HG03520 (cell line): ENCODE measurements at regions not wholly inside any gene's neighbourhood (a gene's known extent, or its start where the extent isn't known, plus 50 kb on each side); places are given as distances from the start of the nearest gene placed in this dataset.

ENCODE experiments used
- ATAC-seq: cut with Tn5 transposase; IDR thresholded peaks from one replicate; pipeline ENCODE4 v1.9.1; 2021; ENCODE audit warnings: mild to moderate bottlenecking, moderate library complexity; ENCODE audit not compliant: unreplicated experiment

GRCh38 chr6:163667372-163668060 is 253.0 kb downstream of the QKI start:
- ATAC-seq: peak; percentile 97

GRCh38 chr6:163665464-163665863 is 250.9 kb downstream of the QKI start:
- ATAC-seq: no peak

DNA sequence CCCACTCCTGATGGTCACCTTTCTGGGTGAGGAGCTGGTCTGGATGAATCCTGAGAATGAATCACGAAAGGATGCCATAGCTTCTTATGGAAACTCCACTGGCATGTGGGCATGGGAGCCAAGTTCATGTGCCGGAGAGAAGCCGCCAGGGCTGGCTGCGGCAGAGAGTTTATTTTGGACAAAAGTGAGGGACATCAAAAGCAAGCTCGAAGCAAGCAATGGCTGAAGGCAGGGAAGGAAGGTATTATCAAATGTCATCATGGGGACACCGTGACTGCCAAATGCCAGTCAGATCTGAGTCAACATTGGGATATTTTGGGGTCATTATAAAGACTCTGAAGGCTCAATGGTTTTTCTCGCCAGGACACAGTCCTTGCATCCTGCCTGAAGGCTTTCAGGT is 249.1 kb downstream of the QKI start:
- no peak for ATAC-seq

- no peak for ATAC-seq
These were observed 248.2 kb downstream of the QKI start for GRCh38 chr6:163662604-163663225.

DNA sequence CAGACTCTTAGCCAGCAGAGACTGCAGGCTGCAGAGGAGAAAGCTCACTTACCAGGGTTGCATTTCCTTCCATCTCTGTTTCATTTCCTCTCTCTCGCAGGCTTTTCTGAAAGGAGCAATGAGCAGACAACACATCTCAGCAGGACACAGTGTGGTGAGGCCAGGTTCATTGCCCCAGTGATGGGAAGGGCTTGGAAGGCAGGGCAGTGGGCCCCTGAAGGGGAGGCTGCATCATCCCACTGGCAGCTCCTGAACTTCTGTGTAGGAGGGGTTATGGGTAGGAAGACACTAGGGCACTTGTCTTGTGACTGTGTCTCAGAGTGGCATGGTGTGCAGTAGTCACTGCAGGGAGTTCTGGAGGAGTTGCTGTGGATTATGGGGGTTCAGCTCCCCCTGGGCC is 246.8 kb downstream of the QKI start:
- peak; percentile 91 for ATAC-seq

GRCh38 chr6:163659803-163660202 is 245.3 kb downstream of the QKI start:
- no peak for ATAC-seq

- ATAC-seq: no peak
These were observed 241.0 kb downstream of the QKI start for GRCh38 chr6:163655217-163656121.

DNA sequence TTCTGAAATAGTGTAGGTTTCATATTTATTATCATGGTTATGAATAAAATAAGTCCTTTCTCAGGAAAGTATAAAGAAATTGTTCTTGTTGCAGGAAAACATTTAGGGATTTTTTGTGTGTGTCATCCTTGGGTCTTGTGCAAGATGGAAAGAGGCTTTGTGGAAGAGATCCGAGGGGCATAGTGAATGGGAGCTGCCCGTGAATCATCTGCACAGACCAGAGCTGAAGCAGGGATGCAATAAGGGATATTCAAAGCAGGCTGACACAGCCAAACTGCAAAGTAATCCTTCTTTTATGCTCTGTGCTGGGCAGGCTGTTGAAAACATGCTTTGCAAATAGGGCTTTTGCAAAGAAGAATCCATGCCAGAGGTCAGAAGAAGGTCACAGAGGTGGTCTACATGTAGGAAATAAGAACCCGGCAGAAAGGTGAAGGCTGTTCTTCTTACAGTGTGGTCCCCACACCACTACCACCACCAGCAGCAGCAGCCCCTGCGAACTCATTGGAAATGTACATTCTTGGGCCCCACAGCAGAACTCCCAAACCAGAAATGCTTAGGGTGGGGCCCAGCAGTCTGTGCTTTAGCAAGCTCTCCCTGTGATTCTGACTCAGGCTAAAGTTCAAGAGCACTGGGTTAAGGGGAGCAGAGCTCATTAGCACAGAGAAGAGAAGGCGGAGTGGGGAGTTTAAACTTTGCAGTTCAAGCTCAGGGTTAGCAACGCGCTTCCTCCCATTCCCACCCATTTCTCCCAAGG is 237.6 kb downstream of the QKI start:
- no peak for ATAC-seq

DNA sequence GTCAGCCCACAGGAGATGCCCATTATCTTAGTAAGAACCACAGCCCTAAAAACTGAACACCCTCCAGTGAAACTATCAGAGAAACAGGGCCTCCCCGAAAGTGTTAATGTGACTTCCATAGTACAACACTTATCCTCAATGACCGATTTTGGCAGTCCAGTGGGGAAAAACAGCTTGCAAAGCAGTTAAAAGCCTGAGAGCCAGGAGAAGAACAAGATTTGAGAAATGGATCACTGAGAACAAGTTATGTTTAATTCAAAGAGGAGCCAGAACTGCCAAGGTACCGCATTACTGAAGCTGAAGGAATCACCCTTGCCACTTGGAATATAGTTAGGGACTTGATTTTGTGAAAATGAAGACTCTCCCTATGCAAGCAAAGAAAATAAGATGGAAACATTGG is 236.9 kb downstream of the QKI start:
- ATAC-seq: no peak

GRCh38 chr6:163648868-163649267 is 234.3 kb downstream of the QKI start:
- ATAC-seq: no peak

DNA sequence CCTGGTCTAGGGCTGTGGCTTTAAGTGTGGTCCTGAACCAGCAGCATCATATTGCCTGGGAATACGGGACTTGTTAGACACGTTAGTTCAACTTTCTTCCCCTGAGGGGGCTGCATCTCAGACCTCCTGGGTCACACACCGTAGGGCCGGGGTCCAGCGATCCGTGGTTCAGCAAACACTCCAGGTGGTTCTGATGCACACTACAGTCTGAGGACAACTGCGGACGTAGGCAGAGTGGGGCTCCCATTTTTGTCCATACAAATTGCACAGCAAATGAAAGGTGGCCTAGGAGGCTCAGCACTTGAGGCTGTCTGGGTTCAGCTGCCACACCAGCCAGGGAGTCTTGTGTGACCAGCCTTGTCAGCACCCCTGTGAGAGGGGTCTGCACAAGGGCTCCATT is 233.1 kb downstream of the QKI start:
- ATAC-seq: no peak

- ATAC-seq: no peak
These were observed 232.3 kb downstream of the QKI start for GRCh38 chr6:163646866-163647265.

DNA sequence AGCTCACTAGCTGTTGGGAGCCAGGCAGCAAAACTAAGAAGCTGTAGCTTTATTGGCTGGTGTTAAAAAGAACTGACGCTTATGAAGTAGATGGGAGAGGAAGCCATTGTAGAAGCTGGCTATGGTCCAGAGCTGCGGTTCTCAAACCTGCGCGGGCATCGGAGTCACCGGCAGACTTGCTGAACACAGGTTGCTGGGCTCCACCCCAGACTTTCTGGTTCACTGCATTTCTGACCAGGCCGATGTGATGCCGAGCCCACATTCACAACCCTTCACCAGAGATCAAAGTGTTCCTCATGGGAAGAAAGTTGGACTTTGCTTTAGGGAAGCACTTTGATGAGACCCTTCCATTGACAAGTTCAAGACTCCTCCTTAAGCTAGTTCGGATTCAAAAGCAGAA is 231.6 kb downstream of the QKI start:
- no peak for ATAC-seq

DNA sequence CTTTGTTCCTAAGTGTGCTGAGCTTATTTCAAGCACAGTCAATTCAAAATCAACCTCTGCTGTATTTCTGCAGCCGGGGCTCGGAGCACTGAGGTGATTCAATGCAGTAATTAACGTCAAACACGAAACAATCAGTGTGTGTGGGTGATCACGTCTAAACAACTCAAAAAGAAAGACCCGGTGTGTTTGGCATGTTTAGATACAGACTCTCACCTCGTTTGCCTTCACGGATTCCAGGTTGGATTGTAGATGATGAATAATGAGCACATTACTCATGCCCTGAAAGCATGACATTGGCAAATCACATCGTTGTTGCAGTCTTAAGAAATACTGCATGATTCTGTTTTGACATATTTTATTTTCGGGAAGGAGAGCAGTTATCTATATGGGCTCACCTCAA is 231.0 kb downstream of the QKI start:
- no peak for ATAC-seq

GRCh38 chr6:163643866-163644265 is 229.3 kb downstream of the QKI start:
- ATAC-seq: no peak

DNA sequence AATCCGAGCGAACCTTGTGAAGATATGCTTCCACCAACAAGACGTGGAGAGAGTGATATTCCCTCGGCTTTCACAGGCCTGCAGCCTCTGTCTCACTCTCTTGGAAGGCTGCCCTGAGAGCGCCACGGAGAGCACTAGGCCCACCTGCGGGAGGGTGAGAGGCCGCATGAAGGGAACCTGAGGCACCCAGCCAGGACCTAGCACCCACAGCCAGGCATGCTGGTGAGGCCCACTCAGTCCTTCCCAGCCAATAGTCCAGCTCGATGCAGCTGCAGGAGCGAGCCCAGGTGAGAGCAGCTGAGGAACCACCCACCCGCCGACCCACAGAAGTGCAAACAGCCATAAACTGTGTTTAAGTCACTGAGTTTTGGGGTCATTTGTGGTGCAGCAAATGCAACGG is 227.2 kb downstream of the QKI start:
- ATAC-seq: no peak

DNA sequence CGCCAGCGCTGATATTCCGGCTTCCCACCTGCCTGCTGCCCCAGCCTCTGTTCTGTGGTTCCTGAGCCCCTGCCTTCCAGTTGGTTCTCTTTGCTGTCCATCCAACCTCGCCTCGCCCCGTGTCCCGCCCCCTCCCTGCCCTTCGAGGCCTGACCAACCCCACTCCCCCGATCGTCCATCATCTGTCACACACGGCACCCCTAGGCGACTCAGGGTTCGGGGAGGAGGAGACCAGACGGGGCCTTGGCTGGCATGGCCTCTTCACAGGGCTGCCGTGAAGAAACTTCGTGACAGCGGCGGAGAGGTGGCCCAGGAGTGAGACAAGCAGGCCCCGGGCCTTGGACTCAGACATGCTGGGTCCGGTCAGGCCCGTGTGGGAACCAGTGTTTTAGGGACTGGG is 226.1 kb downstream of the QKI start:
- ATAC-seq: no peak

DNA sequence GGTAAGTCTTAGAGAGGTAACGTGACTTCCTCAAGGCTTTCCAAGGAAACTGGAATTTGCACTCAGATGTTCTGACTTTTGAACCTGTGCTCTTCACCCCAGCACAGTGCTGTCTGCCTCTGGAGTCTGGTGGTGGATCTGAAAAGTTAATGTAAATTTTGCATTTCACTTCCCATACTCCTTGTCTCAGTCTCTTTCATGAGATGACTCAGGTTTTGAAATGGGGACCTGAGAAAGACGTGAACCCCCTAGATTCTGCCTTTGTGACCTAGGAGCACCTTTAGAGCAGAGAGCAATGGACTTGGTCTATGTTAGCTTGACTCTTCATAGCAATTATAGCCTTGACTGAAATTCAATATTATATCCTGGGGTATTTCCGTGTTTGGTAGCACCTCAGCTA is 223.0 kb downstream of the QKI start:
- ATAC-seq: peak; percentile 82

GRCh38 chr6:163635731-163636364 is 221.3 kb downstream of the QKI start:
- no peak for ATAC-seq

GRCh38 chr6:163635315-163635714 is 220.8 kb downstream of the QKI start:
- ATAC-seq: no peak
